ENCODE measurements at regions not wholly inside any gene's neighbourhood (a gene's known extent, or its start where the extent isn't known, plus 50 kb on each side); places are given as distances from the start of the nearest gene placed in this dataset.

DNA sequence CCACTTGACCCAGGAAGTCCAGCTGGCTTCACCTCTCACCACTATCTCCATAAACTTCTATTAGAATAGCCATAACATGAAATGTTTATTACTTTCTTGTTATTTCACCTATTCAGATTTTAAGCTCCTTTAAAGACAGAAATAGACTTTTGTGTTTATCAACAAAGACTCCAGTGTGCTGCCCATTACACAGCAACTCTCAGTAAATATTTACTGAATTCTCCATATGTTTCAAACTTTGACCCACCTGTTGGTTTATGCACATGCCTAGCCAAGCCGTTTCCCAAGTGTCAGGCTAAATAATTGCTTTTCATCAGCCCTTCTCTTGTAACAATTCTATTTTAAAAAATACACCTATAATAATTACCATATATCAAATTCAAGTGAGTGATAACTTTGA lies 242.9 kb upstream of the NEIL3 start:
- no peak for DNase-seq (ENCODE audit: low read depth)
- no peak overlapping the region for H3K4me3 ChIP-seq (ENCODE audit: low read depth, low read length)
- no peak for TF ChIP-seq POLR2A (IDR thresholded peaks at IDR 0.05; ENCODE audit: extremely low read depth, insufficient read length)
- TF ChIP-seq, protein P1, sequence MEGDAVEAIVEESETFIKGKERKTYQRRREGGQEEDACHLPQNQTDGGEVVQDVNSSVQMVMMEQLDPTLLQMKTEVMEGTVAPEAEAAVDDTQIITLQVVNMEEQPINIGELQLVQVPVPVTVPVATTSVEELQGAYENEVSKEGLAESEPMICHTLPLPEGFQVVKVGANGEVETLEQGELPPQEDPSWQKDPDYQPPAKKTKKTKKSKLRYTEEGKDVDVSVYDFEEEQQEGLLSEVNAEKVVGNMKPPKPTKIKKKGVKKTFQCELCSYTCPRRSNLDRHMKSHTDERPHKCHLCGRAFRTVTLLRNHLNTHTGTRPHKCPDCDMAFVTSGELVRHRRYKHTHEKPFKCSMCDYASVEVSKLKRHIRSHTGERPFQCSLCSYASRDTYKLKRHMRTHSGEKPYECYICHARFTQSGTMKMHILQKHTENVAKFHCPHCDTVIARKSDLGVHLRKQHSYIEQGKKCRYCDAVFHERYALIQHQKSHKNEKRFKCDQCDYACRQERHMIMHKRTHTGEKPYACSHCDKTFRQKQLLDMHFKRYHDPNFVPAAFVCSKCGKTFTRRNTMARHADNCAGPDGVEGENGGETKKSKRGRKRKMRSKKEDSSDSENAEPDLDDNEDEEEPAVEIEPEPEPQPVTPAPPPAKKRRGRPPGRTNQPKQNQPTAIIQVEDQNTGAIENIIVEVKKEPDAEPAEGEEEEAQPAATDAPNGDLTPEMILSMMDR (IDR thresholded peaks at IDR 0.05; ENCODE audit: low read depth, low read length), result no peak
- no peak for TF ChIP-seq MYC (IDR thresholded peaks at IDR 0.05; ENCODE audit: low read depth, low read length)
- TF ChIP-seq, protein P2, sequence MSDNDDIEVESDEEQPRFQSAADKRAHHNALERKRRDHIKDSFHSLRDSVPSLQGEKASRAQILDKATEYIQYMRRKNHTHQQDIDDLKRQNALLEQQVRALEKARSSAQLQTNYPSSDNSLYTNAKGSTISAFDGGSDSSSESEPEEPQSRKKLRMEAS (IDR thresholded peaks at IDR 0.05; ENCODE audit: low read depth, low read length), result no peak

DNA sequence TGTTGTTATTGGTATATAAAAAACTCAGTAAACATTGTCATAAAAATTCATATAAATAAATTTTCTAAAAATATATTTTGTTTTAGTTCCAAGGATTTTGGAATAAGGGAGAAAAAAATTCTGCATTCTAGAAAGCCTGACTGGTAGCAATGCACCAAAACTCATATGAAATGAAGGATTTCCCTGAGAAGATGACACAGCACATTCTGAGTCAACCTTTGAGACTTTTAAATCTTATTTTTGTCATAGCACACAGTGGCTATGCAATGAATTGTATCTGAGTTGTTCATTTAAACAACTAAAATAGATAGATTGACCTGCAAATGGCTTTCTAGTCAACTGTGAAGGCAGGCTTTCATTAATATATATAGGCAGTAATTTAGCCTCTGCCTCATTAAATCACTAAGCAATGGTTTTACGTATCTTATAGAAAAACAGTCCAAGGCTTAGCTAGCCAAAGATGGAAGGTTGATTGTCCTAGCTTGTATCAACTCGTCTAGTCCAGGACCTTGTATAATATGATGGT lies 239.1 kb upstream of the NEIL3 start:
- no peak for DNase-seq (ENCODE audit: low read depth)
- TF ChIP-seq, protein P2 (IDR thresholded peaks at IDR 0.05; ENCODE audit: low read depth, low read length), result no peak
- no peak for TF ChIP-seq MYC (IDR thresholded peaks at IDR 0.05; ENCODE audit: low read depth, low read length)
- H3K4me3 ChIP-seq (ENCODE audit: low read depth, low read length), result no peak overlapping the region

DNA sequence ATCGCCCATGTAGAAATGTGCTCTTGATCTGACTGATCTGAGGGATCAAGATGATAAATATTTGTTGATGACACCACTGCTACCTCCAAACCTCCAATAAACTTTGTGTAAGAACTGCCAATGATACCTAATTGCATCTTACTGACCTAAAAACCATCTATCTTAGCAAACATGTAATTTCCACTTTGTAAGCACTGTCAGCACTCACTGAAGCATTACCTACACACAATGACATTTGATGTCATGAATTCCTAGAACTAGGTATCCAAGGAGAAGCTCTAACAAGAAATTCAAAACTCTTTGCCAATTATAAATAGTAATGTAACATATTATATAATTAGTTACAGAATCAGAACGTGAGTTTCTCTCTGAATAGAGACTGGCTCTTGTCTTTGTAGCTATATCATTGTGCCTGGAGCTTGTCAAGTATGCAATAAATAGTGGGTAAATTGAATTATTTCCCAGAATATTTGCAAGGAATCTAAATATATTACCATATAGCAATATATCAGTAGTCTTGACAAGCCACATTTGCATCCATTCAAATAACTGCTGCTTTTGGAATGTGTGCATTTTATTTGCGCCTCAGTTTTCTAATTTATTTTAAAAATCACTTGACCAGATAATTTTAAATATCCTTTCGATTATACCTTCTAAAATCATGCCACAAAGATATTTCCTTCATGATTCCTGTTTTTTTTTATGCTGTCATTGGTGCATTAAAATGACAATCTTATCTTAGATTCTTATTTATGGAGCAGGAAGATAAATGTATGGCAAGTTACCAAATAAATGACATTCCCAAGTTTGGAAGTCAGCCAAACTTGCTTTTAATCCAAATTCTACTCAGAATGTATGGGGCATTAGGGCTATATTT lies 232.3 kb upstream of the NEIL3 start:
- TF ChIP-seq MYC (IDR thresholded peaks at IDR 0.05; ENCODE audit: low read depth, low read length) (no peak), POLR2A (IDR thresholded peaks at IDR 0.05; ENCODE audit: extremely low read depth, insufficient read length) (no peak)
- TF ChIP-seq, protein P1 (IDR thresholded peaks at IDR 0.05; ENCODE audit: low read depth, low read length), result no peak
- TF ChIP-seq, protein P2 (IDR thresholded peaks at IDR 0.05; ENCODE audit: low read depth, low read length), result no peak
- DNase-seq (ENCODE audit: low read depth), result no peak
- H3K4me3 ChIP-seq (ENCODE audit: low read depth, low read length), result no peak overlapping the region

DNA sequence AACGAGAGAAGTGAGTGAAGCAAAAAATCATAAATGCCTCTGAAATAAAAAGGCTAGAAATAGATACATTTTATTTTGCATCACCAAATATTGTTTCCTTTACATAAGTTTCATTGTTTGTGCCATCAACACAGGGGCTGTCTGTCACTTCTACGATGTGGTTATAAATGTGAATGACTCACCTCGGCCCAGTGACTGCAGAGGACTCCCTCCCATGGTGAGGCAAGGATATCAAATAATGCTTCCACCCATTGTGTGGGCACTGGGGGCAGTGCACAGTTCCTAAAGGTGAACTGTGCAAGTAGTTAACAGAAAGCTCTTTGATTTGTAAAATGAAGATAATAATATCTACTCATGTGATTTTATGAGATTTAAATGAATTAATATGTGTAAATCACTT lies 230.3 kb upstream of the NEIL3 start:
- TF ChIP-seq POLR2A (IDR thresholded peaks at IDR 0.05; ENCODE audit: extremely low read depth, insufficient read length), result no peak
- TF ChIP-seq, protein P1 (IDR thresholded peaks at IDR 0.05; ENCODE audit: low read depth, low read length), result no peak
- TF ChIP-seq, protein P2 (IDR thresholded peaks at IDR 0.05; ENCODE audit: low read depth, low read length), result no peak
- no peak for TF ChIP-seq MYC (IDR thresholded peaks at IDR 0.05; ENCODE audit: low read depth, low read length)
- peak; percentile 36 for DNase-seq (ENCODE audit: low read depth)
- no peak overlapping the region for H3K4me3 ChIP-seq (ENCODE audit: low read depth, low read length)

DNA sequence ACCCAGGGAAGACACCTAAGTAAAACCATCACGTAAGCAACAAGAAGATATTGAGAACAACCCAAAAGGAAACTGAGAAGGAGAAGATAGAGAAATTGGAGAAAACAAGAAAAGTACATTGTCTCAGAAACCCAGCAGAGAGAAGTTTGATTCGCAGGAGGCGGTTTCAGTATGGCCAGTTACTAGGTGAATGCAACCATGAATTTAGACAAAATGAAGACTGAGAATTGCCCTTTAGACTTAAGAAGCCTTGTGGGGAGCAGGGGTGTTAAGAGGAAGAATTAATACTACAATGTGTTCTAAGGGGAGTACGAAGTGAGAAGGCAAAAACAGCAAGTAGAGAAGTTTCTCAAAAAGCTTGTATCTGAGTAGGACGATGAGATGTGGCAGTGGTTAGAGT lies 229.3 kb upstream of the NEIL3 start:
- H3K4me3 ChIP-seq (ENCODE audit: low read depth, low read length), result no peak overlapping the region
- DNase-seq (ENCODE audit: low read depth), result no peak
- TF ChIP-seq POLR2A (IDR thresholded peaks at IDR 0.05; ENCODE audit: extremely low read depth, insufficient read length) (no peak), MYC (IDR thresholded peaks at IDR 0.05; ENCODE audit: low read depth, low read length) (no peak)
- TF ChIP-seq, protein P2 (IDR thresholded peaks at IDR 0.05; ENCODE audit: low read depth, low read length), result no peak
- TF ChIP-seq, protein P1 (IDR thresholded peaks at IDR 0.05; ENCODE audit: low read depth, low read length), result no peak

DNA sequence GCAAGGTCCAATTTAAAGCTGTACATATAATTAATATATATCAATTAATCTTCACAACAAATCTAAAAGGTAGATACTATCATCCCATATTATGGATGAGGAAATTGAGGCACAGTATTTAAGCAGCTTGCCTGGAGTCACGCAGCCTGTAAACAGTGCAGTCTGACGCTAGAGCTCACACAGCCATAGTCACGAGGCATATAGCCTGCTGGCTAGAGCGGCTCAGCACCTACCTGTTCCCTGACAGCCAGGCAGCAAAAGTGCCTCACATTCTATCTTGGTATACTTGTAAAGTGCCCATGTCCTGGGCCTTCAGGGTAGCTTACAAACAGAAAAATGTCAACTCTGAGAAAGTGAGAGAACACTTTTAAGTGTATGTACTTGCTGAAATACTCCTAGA lies 222.6 kb upstream of the NEIL3 start:
- DNase-seq (ENCODE audit: low read depth), result no peak
- H3K4me3 ChIP-seq (ENCODE audit: low read depth, low read length), result no peak overlapping the region
- TF ChIP-seq, protein P1 (IDR thresholded peaks at IDR 0.05; ENCODE audit: low read depth, low read length), result no peak
- TF ChIP-seq POLR2A (IDR thresholded peaks at IDR 0.05; ENCODE audit: extremely low read depth, insufficient read length), result no peak
- TF ChIP-seq, protein P2 (IDR thresholded peaks at IDR 0.05; ENCODE audit: low read depth, low read length), result no peak
- no peak for TF ChIP-seq MYC (IDR thresholded peaks at IDR 0.05; ENCODE audit: low read depth, low read length)

All from NB4 (cell line).